K562 (cell line): ENCODE measurements at regions not wholly inside any gene's neighbourhood (a gene's known extent, or its start where the extent isn't known, plus 50 kb on each side); places are given as distances from the start of the nearest gene placed in this dataset.

Experiments used
- ATAC-seq: fragments of 200-7000 bp; cut with Tn5 transposase; 3 replicates; pipeline ENCODE4 v1.9.1; 2020; ENCODE audit warnings: moderate library complexity
- BruUV-seq: library from RNA; stranded (reverse); fragments of 400-500 nt; replicated peaks from 2 replicates; lab custom pipeline; 2021; lab: Mats Ljungman, UMichigan
- CTCF ChIA-PET: fragments of 300-600 bp; formaldehyde crosslinking; extraction: SDS; loops from one replicate; lab custom pipeline; 2021; ENCODE audit warnings: low intra/inter-chr PET ratio; lab: Yijun Ruan, JAX
- POLR2A ChIA-PET: fragments of 300-600, 350-650 bp; sonication (Branson Sonifier 250); formaldehyde crosslinking; extraction: SDS; loops from one replicate; lab custom pipeline; 2021; ENCODE audit warnings: antibody characterized with exemption, inconsistent platforms; lab: Yijun Ruan, JAX
- DNase-seq, 4 experiments: peaks; one replicate each; pipeline versions ENCODE4 v3.0.0 to v3.0.0-alpha.2; 2011 to 2018; ENCODE audit warnings: low spot score in 3 of 4, mixed read lengths in 3 of 4; ENCODE audit errors: extremely low read depth in 1 of 4
- FAIRE-seq: peaks from 2 replicates; lab custom pipeline; 2011; peaks lifted over from hg19 to GRCh38; lab: Jason Lieb, UNC
- H2AFZ ChIP-seq: 2 replicates; pipeline ENCODE4 v1.6.0; 2011; ENCODE audit warnings: low read depth, low read length, control low read depth, inconsistent platforms
- H3K27ac ChIP-seq: fragments of 200-600 bp; 3 replicates; pipeline ENCODE4 v1.8.0; 2011; ENCODE audit warnings: low read depth, mild to moderate bottlenecking, control low read depth, inconsistent platforms, low read length, moderate library complexity, mixed read lengths; ENCODE audit errors: extremely low read depth
- H3K27me3 ChIP-seq, 2 experiments: fragments of 300-600 bp in 1 of 2; 2 replicates in 1 of 2; 3 replicates in 1 of 2; pipeline versions ENCODE4 v1.6.0 to v1.8.0; 2011; ENCODE audit warnings: inconsistent platforms in 2 of 2, low read length in 2 of 2, mild to moderate bottlenecking in 1 of 2, mixed read lengths in 1 of 2, moderate library complexity in 1 of 2; ENCODE audit not compliant: control insufficient read depth in 2 of 2, insufficient read depth in 2 of 2
- H3K36me3 ChIP-seq: fragments of 300-600 bp; 3 replicates; pipeline ENCODE4 v1.8.0; 2011; ENCODE audit warnings: mild to moderate bottlenecking, low read length, inconsistent platforms; ENCODE audit not compliant: control insufficient read depth, insufficient read depth
- H3K4me1 ChIP-seq, 2 experiments: fragments of 200-600 bp in 1 of 2; replicated peaks in 1 of 2; 2 replicates in 1 of 2; 3 replicates in 1 of 2; pipeline versions ENCODE4 v1.5.1 to v1.8.0; 2011; ENCODE audit warnings: inconsistent platforms in 2 of 2, low read length in 2 of 2, mild to moderate bottlenecking in 1 of 2, mixed read lengths in 1 of 2, moderate library complexity in 1 of 2; ENCODE audit not compliant: control insufficient read depth in 2 of 2, insufficient read depth in 2 of 2
- H3K4me2 ChIP-seq: 2 replicates; pipeline ENCODE4 v1.6.1; 2011; ENCODE audit warnings: low read length, control low read depth, inconsistent platforms, mixed read lengths; ENCODE audit not compliant: insufficient read depth
- H3K4me3 ChIP-seq: fragments of 200-600 bp; sonication (generic), shearing (Covaris generic); 2 replicates; pipeline ENCODE4 v1.5.1; 2016; ENCODE audit warnings: control low read depth, inconsistent platforms
- H3K79me2 ChIP-seq: fragments of 200-600 bp; 3 replicates; pipeline ENCODE4 v1.8.0; 2011; ENCODE audit warnings: low read length, inconsistent platforms; ENCODE audit not compliant: control insufficient read depth, insufficient read depth
- H3K9ac ChIP-seq, 2 experiments: 2 replicates each; pipeline versions ENCODE4 v1.6.0 to v1.6.1; 2011; ENCODE audit warnings: low read depth in 2 of 2, low read length in 2 of 2, control low read depth in 1 of 2, inconsistent platforms in 1 of 2, mild to moderate bottlenecking in 1 of 2, mixed read lengths in 1 of 2; ENCODE audit not compliant: insufficient read depth in 1 of 2
- H3K9me1 ChIP-seq: one replicate; pipeline ENCODE4 v1.6.0; 2011; ENCODE audit warnings: inconsistent platforms, mild to moderate bottlenecking, low read length, moderate library complexity; ENCODE audit not compliant: control insufficient read depth, insufficient read depth
- H3K9me3 ChIP-seq: replicated peaks from 2 replicates; pipeline ENCODE4 v1.5.1; 2011; ENCODE audit warnings: low read depth, low read length, inconsistent platforms; ENCODE audit not compliant: control insufficient read depth, insufficient read depth
- H4K20me1 ChIP-seq: replicated peaks from 2 replicates; pipeline ENCODE4 v1.6.1; 2011; ENCODE audit warnings: low read length, inconsistent platforms, mixed read lengths; ENCODE audit not compliant: control insufficient read depth, insufficient read depth
- CHD7 ChIP-seq: fragments of 200-600 bp; sonication (generic); IDR thresholded peaks from one replicate; pipeline ENCODE4 v1.6.1; 2012; ENCODE audit warnings: mild to moderate bottlenecking, low read depth, low read length, inconsistent platforms
- DPF2 ChIP-seq: fragments of 450-650 bp; IDR thresholded peaks from 2 replicates; pipeline ENCODE4 v1.6.1; 2016
- MAFF ChIP-seq: IDR thresholded peaks from 2 replicates; pipeline ENCODE4 v1.6.1; 2012; ENCODE audit warnings: low read length, improper control_type of control experiment
- MBD2 ChIP-seq: sonication (generic); IDR thresholded peaks from 2 replicates; pipeline ENCODE4 v1.6.1; 2016; ENCODE audit warnings: low read depth, borderline replicate concordance
- MTA3 ChIP-seq: fragments of 450-650 bp; formaldehyde crosslinking; IDR thresholded peaks from 2 replicates; pipeline ENCODE4 v1.6.1; 2017; ENCODE audit warnings: mild to moderate bottlenecking, borderline replicate concordance
- MYBL2 ChIP-seq, 2 experiments: fragments of 450-650 bp in 1 of 2; sonication (generic) in 1 of 2; formaldehyde crosslinking in 1 of 2; IDR thresholded peaks; 2 replicates each; pipeline versions ENCODE4 v1.6.1 to v1.8.1; 2017 to 2022; ENCODE audit warnings: borderline replicate concordance in 1 of 2, inconsistent platforms in 1 of 2, low read depth in 1 of 2, mild to moderate bottlenecking in 1 of 2, missing genetic modification reagents in 1 of 2, moderate library complexity in 1 of 2
- ZSCAN32 ChIP-seq: fragments of 450-650 bp; formaldehyde crosslinking; IDR thresholded peaks from 2 replicates; pipeline ENCODE4 v1.4.0; 2020; ENCODE audit warnings: mild to moderate bottlenecking, moderate library complexity
- WGBS: fragments of 100-300 bp; shearing (Covaris generic); methylation state at CpG from one replicate; pipeline ENCODE4 v1.1.6; 2016; ENCODE audit warnings: low coverage, mixed read lengths; ENCODE audit not compliant: insufficient coverage; ENCODE audit errors: missing lambda C conversion rate; 5-methylcytosine and 5-hydroxymethylcytosine counted together
- in situ Hi-C: fragments of 300-500 bp; cut with MboI; formaldehyde crosslinking; loops from 4 replicates; pipeline ENCODE4 v1.15.0; 2018; ENCODE audit warnings: inconsistent platforms, mixed read lengths
- intact Hi-C: fragments of 100-400 bp; cut with micrococcal nuclease; formaldehyde crosslinking; loops from 2 replicates; pipeline ENCODE4 v1.14.2; 2022
- TF ChIP-seq, protein P1 (sequence below), 2 experiments: fragments of 200-800 bp in 1 of 2; sonication (Bioruptor generic) in 1 of 2; sonication (generic) in 1 of 2; formaldehyde crosslinking in 1 of 2; IDR thresholded peaks in 1 of 2; conservative IDR thresholded peaks in 1 of 2; 2 replicates each; pipeline versions ENCODE4 v1.5.0 to v1.6.1; 2016 to 2020; ENCODE audit warnings: missing compliant biosample characterization in 1 of 2, missing genetic modification characterization in 1 of 2, missing genetic modification reagents in 1 of 2

GRCh38 chr2:144615866-144616565 is 96.1 kb upstream of the ZEB2 start:
- peak overlapping the region; percentile 68 for H2AFZ ChIP-seq
- no peaks in the 10 kb centered on the region for H3K79me2 ChIP-seq
- DNase-seq (no peak), ATAC-seq (no peak), FAIRE-seq (peak; percentile 67)
- in situ Hi-C loops (no loop called here), intact Hi-C loops (no loop called here)
- H3K9me3 ChIP-seq, result no peaks in the 10 kb centered on the region
- no peaks in the 10 kb centered on the region for H3K4me1 ChIP-seq
- POLR2A ChIA-PET, result no interaction called here
- H3K36me3 ChIP-seq, result no peaks in the 10 kb centered on the region
- H3K4me3 ChIP-seq, result no peak overlapping the region
- no peaks in the 10 kb centered on the region for H4K20me1 ChIP-seq
- H3K27ac ChIP-seq, result no peak overlapping the region
- CTCF ChIA-PET, result no interaction called here
- no peak overlapping the region for H3K4me2 ChIP-seq
- 28% methylated on average over 5 of the region's 5 CpGs for WGBS
- no peaks in the 10 kb centered on the region for H3K27me3 ChIP-seq
- no peak overlapping the region for H3K9ac ChIP-seq
- H3K9me1 ChIP-seq, result no peaks in the 10 kb centered on the region
- no TSS peak for BruUV-seq
- TF ChIP-seq DPF2 (no peak), CHD7 (no peak), MYBL2 (IDR thresholded peaks at IDR 0.05; ENCODE audit: low read depth) (no peak), MYBL2 (CRISPR knock-in tag; IDR thresholded peaks at IDR 0.05; ENCODE audit: borderline replicate concordance) (no peak), MTA3 (no peak), ZSCAN32 (CRISPR knock-in tag) (no peak), MAFF (no peak), MBD2 (no peak)
- TF ChIP-seq, protein P1, sequence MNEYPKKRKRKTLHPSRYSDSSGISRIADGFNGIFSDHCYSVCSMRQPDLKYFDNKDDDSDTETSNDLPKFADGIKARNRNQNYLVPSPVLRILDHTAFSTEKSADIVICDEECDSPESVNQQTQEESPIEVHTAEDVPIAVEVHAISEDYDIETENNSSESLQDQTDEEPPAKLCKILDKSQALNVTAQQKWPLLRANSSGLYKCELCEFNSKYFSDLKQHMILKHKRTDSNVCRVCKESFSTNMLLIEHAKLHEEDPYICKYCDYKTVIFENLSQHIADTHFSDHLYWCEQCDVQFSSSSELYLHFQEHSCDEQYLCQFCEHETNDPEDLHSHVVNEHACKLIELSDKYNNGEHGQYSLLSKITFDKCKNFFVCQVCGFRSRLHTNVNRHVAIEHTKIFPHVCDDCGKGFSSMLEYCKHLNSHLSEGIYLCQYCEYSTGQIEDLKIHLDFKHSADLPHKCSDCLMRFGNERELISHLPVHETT (CRISPR knock-in tag; conservative IDR thresholded peaks at IDR 0.05 in 1 of 2, IDR thresholded peaks at IDR 0.05 in 1 of 2), result no peak
